H9 (cell line): ENCODE measurements at regions not wholly inside any gene's neighbourhood (a gene's known extent, or its start where the extent isn't known, plus 50 kb on each side); places are given as distances from the start of the nearest gene placed in this dataset.

ENCODE experiments used
- DNase-seq: peaks from one replicate; pipeline ENCODE4 v3.0.0-alpha.2; 2017
- H2AFZ ChIP-seq: one replicate; pipeline ENCODE4 v1.6.1; 2013; ENCODE audit warnings: mild to moderate bottlenecking, low read length, control low read depth, moderate library complexity
- H2AK5ac ChIP-seq: 2 replicates; pipeline ENCODE4 v1.6.1; 2013; ENCODE audit warnings: low read length, control low read depth, mixed read lengths; ENCODE audit not compliant: insufficient read length
- H2BK120ac ChIP-seq: one replicate; pipeline ENCODE4 v1.6.1; 2013; ENCODE audit warnings: low read depth, mild to moderate bottlenecking, low read length, control low read depth, inconsistent platforms; ENCODE audit not compliant: poor library complexity, severe bottlenecking
- H2BK12ac ChIP-seq: 2 replicates; pipeline ENCODE4 v1.6.1; 2013; ENCODE audit warnings: low read length, control low read depth, mixed read lengths, low read depth; ENCODE audit not compliant: insufficient read length
- H2BK15ac ChIP-seq: 2 replicates; pipeline ENCODE4 v1.6.1; 2013; ENCODE audit warnings: low read depth, low read length, control low read depth
- H2BK20ac ChIP-seq: one replicate; pipeline ENCODE4 v1.6.1; 2013; ENCODE audit warnings: low read depth, mild to moderate bottlenecking, low read length, control low read depth, inconsistent platforms; ENCODE audit not compliant: poor library complexity, severe bottlenecking
- H2BK5ac ChIP-seq: 2 replicates; pipeline ENCODE4 v1.6.1; 2013; ENCODE audit warnings: low read length, control low read depth, mixed read lengths; ENCODE audit not compliant: insufficient read length
- H3K14ac ChIP-seq: 2 replicates; pipeline ENCODE4 v1.6.1; 2013; ENCODE audit warnings: low read length, control low read depth; ENCODE audit not compliant: insufficient read depth
- H3K18ac ChIP-seq: 2 replicates; pipeline ENCODE4 v1.6.1; 2013; ENCODE audit warnings: low read depth, mild to moderate bottlenecking, mixed read lengths, low read length, control low read depth; ENCODE audit not compliant: insufficient read length
- H3K23ac ChIP-seq: 2 replicates; pipeline ENCODE4 v1.6.1; 2013; ENCODE audit warnings: low read length, control low read depth, mixed read lengths, low read depth; ENCODE audit not compliant: insufficient read length
- H3K23me2 ChIP-seq: 2 replicates; pipeline ENCODE4 v1.6.1; 2013; ENCODE audit warnings: low read depth, mild to moderate bottlenecking, mixed read lengths, low read length, control low read depth; ENCODE audit not compliant: insufficient read length, poor library complexity, severe bottlenecking
- H3K27ac ChIP-seq: 2 replicates; pipeline ENCODE4 v1.5.1; 2013; ENCODE audit warnings: low read length, control low read depth, mixed read lengths, low read depth; ENCODE audit not compliant: insufficient read length
- H3K27me3 ChIP-seq: 2 replicates; pipeline ENCODE4 v1.6.1; 2013; ENCODE audit warnings: low read length, control low read depth, inconsistent platforms; ENCODE audit not compliant: insufficient read depth
- H3K4ac ChIP-seq: 2 replicates; pipeline ENCODE4 v1.6.1; 2013; ENCODE audit warnings: low read depth, mild to moderate bottlenecking, control low read depth, inconsistent platforms, low read length, moderate library complexity
- H3K4me1 ChIP-seq: 2 replicates; pipeline ENCODE4 v1.6.1; 2013; ENCODE audit warnings: low read length, control low read depth, inconsistent platforms; ENCODE audit not compliant: insufficient read depth
- H3K4me2 ChIP-seq: 2 replicates; pipeline ENCODE4 v1.6.1; 2013; ENCODE audit warnings: low read length, control low read depth, mixed read lengths; ENCODE audit not compliant: insufficient read length, insufficient read depth
- H3K56ac ChIP-seq: 2 replicates; pipeline ENCODE4 v1.6.1; 2013; ENCODE audit warnings: low read depth, mild to moderate bottlenecking, mixed read lengths, low read length, control low read depth; ENCODE audit not compliant: insufficient read length
- H3K79me1 ChIP-seq: 2 replicates; pipeline ENCODE4 v1.6.1; 2013; ENCODE audit warnings: low read depth, mild to moderate bottlenecking, moderate library complexity, low read length, control low read depth, inconsistent platforms; ENCODE audit not compliant: insufficient read depth, poor library complexity, severe bottlenecking
- H3K79me2 ChIP-seq: 2 replicates; pipeline ENCODE4 v1.6.1; 2013; ENCODE audit warnings: low read length, control low read depth, inconsistent platforms; ENCODE audit not compliant: insufficient read depth
- H3K9ac ChIP-seq: 2 replicates; pipeline ENCODE4 v1.6.1; 2013; ENCODE audit warnings: low read length, control low read depth, mixed read lengths; ENCODE audit not compliant: insufficient read length; ENCODE audit errors: extremely low read depth
- H3K9me3 ChIP-seq: one replicate; pipeline ENCODE4 v1.6.1; 2013; ENCODE audit warnings: low read depth, low read length, inconsistent platforms; ENCODE audit not compliant: control insufficient read depth
- H3T11ph ChIP-seq: one replicate; pipeline ENCODE4 v1.6.1; 2013; ENCODE audit warnings: mild to moderate bottlenecking, low read length, control low read depth, inconsistent platforms
- H4K20me1 ChIP-seq: one replicate; pipeline ENCODE4 v1.6.1; 2013; ENCODE audit not compliant: control insufficient read depth, insufficient read length, insufficient read depth
- H4K5ac ChIP-seq: 2 replicates; pipeline ENCODE4 v1.6.1; 2013; ENCODE audit warnings: low read depth, mild to moderate bottlenecking, mixed read lengths, low read length, control low read depth; ENCODE audit not compliant: insufficient read length
- H4K8ac ChIP-seq: replicated peaks from 2 replicates; pipeline ENCODE4 v1.6.1; 2013; ENCODE audit warnings: low read length, control low read depth, mixed read lengths, low read depth; ENCODE audit not compliant: insufficient read length
- H4K91ac ChIP-seq: 2 replicates; pipeline ENCODE4 v1.6.1; 2013; ENCODE audit warnings: low read depth, mild to moderate bottlenecking, moderate library complexity, mixed read lengths, low read length, control low read depth; ENCODE audit not compliant: insufficient read length
- H3K27ac Mint-ChIP-seq, 3 experiments: 2 replicates in 2 of 3; 3 replicates in 1 of 3; pipeline ENCODE4 v1.8.0; 2020 to 2021; ENCODE audit warnings: mixed read lengths in 3 of 3, mild to moderate bottlenecking in 1 of 3, moderate library complexity in 1 of 3
- H3K27me3 Mint-ChIP-seq: 2 replicates; pipeline ENCODE4 v1.8.0; 2021; ENCODE audit warnings: low read depth, mild to moderate bottlenecking, moderate library complexity, mixed read lengths
- H3K36me3 Mint-ChIP-seq, 3 experiments: 2 replicates in 2 of 3; 3 replicates in 1 of 3; pipeline ENCODE4 v1.8.0; 2020 to 2021; ENCODE audit warnings: low read depth in 3 of 3, mixed read lengths in 3 of 3; ENCODE audit not compliant: insufficient read depth in 1 of 3
- H3K4me1 Mint-ChIP-seq, 2 experiments: 2 replicates each; pipeline ENCODE4 v1.8.0; 2020; ENCODE audit warnings: mixed read lengths in 2 of 2
- H3K4me3 Mint-ChIP-seq, 2 experiments: 2 replicates in 1 of 2; 3 replicates in 1 of 2; pipeline ENCODE4 v1.8.0; 2020 to 2021; ENCODE audit warnings: mild to moderate bottlenecking in 2 of 2, mixed read lengths in 2 of 2, moderate library complexity in 1 of 2
- H3K9me3 Mint-ChIP-seq, 2 experiments: 2 replicates in 1 of 2; 3 replicates in 1 of 2; pipeline ENCODE4 v1.8.0; 2020; ENCODE audit warnings: mild to moderate bottlenecking in 2 of 2, mixed read lengths in 2 of 2, moderate library complexity in 1 of 2
- CTCF ChIP-seq: fragments of 200-600 bp; sonication (generic); conservative IDR thresholded peaks from 3 replicates; pipeline ENCODE4 v1.8.0; 2021; ENCODE audit warnings: antibody characterized with exemption, mild to moderate bottlenecking
- WGBS: extraction: QIAGEN DNeasy Blood & Tissue Kit; methylation state at CpG from one replicate; pipeline ENCODE4 v1.1.7; 2013; ENCODE audit warnings: missing lambda C conversion rate, low lambda C conversion rate, mixed read lengths; ENCODE audit not compliant: insufficient read length; ENCODE audit errors: extremely low coverage; 5-methylcytosine and 5-hydroxymethylcytosine counted together

DNA sequence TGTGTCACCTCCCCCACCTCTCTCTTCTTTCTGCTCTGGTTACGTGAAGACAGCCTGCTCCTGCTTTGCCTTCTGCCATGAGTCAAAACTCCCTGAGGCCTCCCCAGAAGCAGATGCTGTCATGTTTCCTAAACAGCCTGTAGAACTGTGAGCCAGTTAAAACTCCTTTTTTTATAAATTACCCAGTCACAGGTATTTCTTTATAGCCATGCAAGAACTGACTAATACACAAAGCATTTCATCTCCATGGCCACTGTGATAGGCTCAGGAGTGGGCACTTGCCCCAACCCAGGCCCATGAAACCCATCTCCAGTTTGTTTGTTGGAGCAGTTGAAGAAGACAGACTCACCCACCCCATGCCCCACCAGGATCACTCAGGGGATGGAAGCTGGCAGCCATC, 253.3 kb upstream of the ISX start:
- DNase-seq = no peak
- peak overlapping the region in 1 of 3 experiments; percentile 72; a peak in 2 of 7 replicates for H3K27ac Mint-ChIP-seq
- Histone ChIP-seq H3K23me2 (no peaks in the 10 kb centered on the region), H4K91ac (no peak overlapping the region), H2AFZ (no peak overlapping the region), H3K27ac (no peak overlapping the region), H2BK12ac (no peak overlapping the region), H3K79me1 (no peaks in the 10 kb centered on the region), H4K20me1 (no peaks in the 10 kb centered on the region), H3K9me3 (no peaks in the 10 kb centered on the region), H3K18ac (no peak overlapping the region), H3K79me2 (no peaks in the 10 kb centered on the region; the same call in 1 of the 2 replicates), H2BK20ac (no peak overlapping the region), H2BK5ac (no peak overlapping the region), H3K27me3 (no peaks in the 10 kb centered on the region), H3T11ph (no peak overlapping the region), H2BK15ac (no peak overlapping the region), H3K9ac (no peak overlapping the region), H3K14ac (no peak overlapping the region), H3K4me2 (no peak overlapping the region), H3K23ac (no peak overlapping the region), H3K4ac (no peak overlapping the region), H2BK120ac (no peak overlapping the region), H3K56ac (no peak overlapping the region), H4K5ac (no peak overlapping the region), H3K4me1 (no peaks in the 10 kb centered on the region), H4K8ac (no peak overlapping the region), H2AK5ac (no peak overlapping the region)
- peaks cover 28 to 39% of the 10 kb centered on the region in 2 experiments for H3K4me1 Mint-ChIP-seq
- H3K27me3 Mint-ChIP-seq = no peaks in the 10 kb centered on the region
- peaks cover 0 to 12% (median 2%) of the 10 kb centered on the region in 3 experiments; a peak in 5 of 7 replicates for H3K36me3 Mint-ChIP-seq
- TF ChIP-seq CTCF = no peak
- H3K9me3 Mint-ChIP-seq = peaks cover 5% of the 10 kb centered on the region in 2 experiments; a peak in 4 of 5 replicates
- H3K4me3 Mint-ChIP-seq = no peak overlapping the region
- no CpG with 5 or more reads among the region's 1 CpG for WGBS
